H1 (cell line): ENCODE measurements at regions not wholly inside any gene's neighbourhood (a gene's known extent, or its start where the extent isn't known, plus 50 kb on each side); places are given as distances from the start of the nearest gene placed in this dataset.
A peak's percentile ranks its signal among the peaks of the same experiment; 100 is the strongest.

ENCODE experiments used
- CTCF ChIA-PET: fragments of 300-600 bp; sonication (Branson Sonifier 250); formaldehyde crosslinking; loops from one replicate; lab custom pipeline; 2021; ENCODE audit not compliant: partially characterized antibody; lab: Charles Lee
- POLR2A ChIA-PET: fragments of 300-600 bp; sonication (Branson Sonifier 250); formaldehyde crosslinking; loops from one replicate; lab custom pipeline; 2021; ENCODE audit warnings: inconsistent platforms; ENCODE audit not compliant: partially characterized antibody; lab: Charles Lee
- DNase-seq, 2 experiments: peaks; one replicate each; pipeline versions ENCODE4 v3.0.0 to v3.0.0-alpha.2; 2010 to 2022; ENCODE audit warnings: low spot score in 2 of 2, low read depth in 1 of 2, mixed read lengths in 1 of 2
- FAIRE-seq: peaks from 2 replicates; lab custom pipeline; 2011; peaks lifted over from hg19 to GRCh38; lab: Jason Lieb, UNC
- H2AFZ ChIP-seq: 2 replicates; pipeline ENCODE4 v1.8.1; 2012; ENCODE audit warnings: low read length, inconsistent platforms
- H2AK5ac ChIP-seq: 2 replicates; pipeline ENCODE4 v1.6.1; 2013; ENCODE audit warnings: low read depth, low read length
- H2BK120ac ChIP-seq: replicated peaks from 2 replicates; pipeline ENCODE3; 2013; ENCODE audit warnings: low read depth, low read length, inconsistent platforms
- H2BK12ac ChIP-seq: 2 replicates; pipeline ENCODE4 v1.6.1; 2013; ENCODE audit warnings: low read depth, low read length
- H2BK15ac ChIP-seq: 2 replicates; pipeline ENCODE4 v1.6.1; 2013; ENCODE audit warnings: low read length
- H2BK20ac ChIP-seq: 2 replicates; pipeline ENCODE4 v1.6.1; 2013; ENCODE audit warnings: low read length
- H2BK5ac ChIP-seq: 2 replicates; pipeline ENCODE4 v1.6.1; 2013; ENCODE audit warnings: low read depth, low read length
- H3K14ac ChIP-seq: 2 replicates; pipeline ENCODE4 v1.6.1; 2013; ENCODE audit warnings: inconsistent platforms; ENCODE audit not compliant: insufficient read length
- H3K18ac ChIP-seq: 2 replicates; pipeline ENCODE4 v1.6.1; 2013; ENCODE audit warnings: low read length; ENCODE audit errors: extremely low read depth
- H3K23ac ChIP-seq: 2 replicates; pipeline ENCODE4 v1.6.1; 2013; ENCODE audit warnings: inconsistent platforms; ENCODE audit not compliant: insufficient read length
- H3K23me2 ChIP-seq: 2 replicates; pipeline ENCODE4 v1.6.1; 2013; ENCODE audit warnings: low read depth, low read length
- H3K27ac ChIP-seq: 2 replicates; pipeline ENCODE4 v1.6.1; 2011; ENCODE audit warnings: low read depth, low read length, inconsistent platforms
- H3K27me3 ChIP-seq, 4 experiments: replicated peaks in 1 of 4; 1 replicate in 1 of 4; 2 replicates in 3 of 4; pipeline versions ENCODE4 v1.6.1 to v1.8.1; 2011 to 2013; ENCODE audit warnings: low read length in 3 of 4, mild to moderate bottlenecking in 3 of 4, inconsistent platforms in 2 of 4, mixed read lengths in 2 of 4, moderate library complexity in 1 of 4; ENCODE audit not compliant: control insufficient read depth in 3 of 4, insufficient read depth in 3 of 4; ENCODE audit errors: extremely low read depth in 1 of 4
- H3K36me3 ChIP-seq, 4 experiments: 2 replicates each; pipeline versions ENCODE4 v1.6.1 to v1.8.1; 2011 to 2013; ENCODE audit warnings: mild to moderate bottlenecking in 4 of 4, low read length in 3 of 4, moderate library complexity in 2 of 4, control low read depth in 1 of 4, inconsistent platforms in 1 of 4; ENCODE audit not compliant: insufficient read depth in 4 of 4, control insufficient read depth in 2 of 4
- H3K4ac ChIP-seq: replicated peaks from 2 replicates; pipeline ENCODE3; 2013; ENCODE audit warnings: low read length, low read depth, mixed read lengths, inconsistent platforms; ENCODE audit not compliant: insufficient read length
- H3K4me1 ChIP-seq, 4 experiments: replicated peaks in 1 of 4; 1 replicate in 1 of 4; 2 replicates in 3 of 4; pipeline versions ENCODE4 v1.6.1 to v1.8.1; 2011 to 2013; ENCODE audit warnings: low read length in 3 of 4, inconsistent platforms in 2 of 4, mixed read lengths in 1 of 4; ENCODE audit not compliant: insufficient read depth in 4 of 4, control insufficient read depth in 3 of 4
- H3K4me2 ChIP-seq, 2 experiments: 2 replicates each; pipeline versions ENCODE4 v1.6.1 to v1.8.1; 2011 to 2013; ENCODE audit warnings: low read depth in 2 of 2, low read length in 2 of 2, control low read depth in 1 of 2, inconsistent platforms in 1 of 2, mild to moderate bottlenecking in 1 of 2; ENCODE audit not compliant: insufficient read depth in 1 of 2
- H3K4me3 ChIP-seq, 4 experiments: fragments of 200-600, 300-600 bp in 1 of 4; sonication (generic), shearing (Covaris generic), sonication (Bioruptor Twin) in 1 of 4; 2 replicates each; pipeline versions ENCODE4 v1.5.1 to v1.8.1; 2011 to 2016; ENCODE audit warnings: low read length in 4 of 4, low read depth in 3 of 4, control low read depth in 2 of 4, inconsistent platforms in 2 of 4, mild to moderate bottlenecking in 2 of 4, mixed read lengths in 1 of 4, moderate library complexity in 1 of 4; ENCODE audit not compliant: insufficient read depth in 2 of 4; ENCODE audit errors: extremely low read depth in 1 of 4
- H3K56ac ChIP-seq: replicated peaks from 2 replicates; pipeline ENCODE3; 2013; ENCODE audit warnings: low read depth, mild to moderate bottlenecking, mixed read lengths, low read length, inconsistent platforms; ENCODE audit not compliant: insufficient read length
- H3K79me1 ChIP-seq: 2 replicates; pipeline ENCODE4 v1.6.1; 2013; ENCODE audit warnings: low read depth, low read length, control low read depth
- H3K79me2 ChIP-seq, 2 experiments: 2 replicates each; pipeline versions ENCODE4 v1.6.1 to v1.8.1; 2012 to 2013; ENCODE audit warnings: low read length in 2 of 2, mild to moderate bottlenecking in 2 of 2, inconsistent platforms in 1 of 2; ENCODE audit not compliant: insufficient read depth in 2 of 2, control insufficient read depth in 1 of 2
- H3K9ac ChIP-seq, 4 experiments: replicated peaks in 1 of 4; 1 replicate in 1 of 4; 2 replicates in 3 of 4; pipeline versions ENCODE4 v1.6.1 to v1.8.1; 2011 to 2013; ENCODE audit warnings: low read depth in 3 of 4, low read length in 3 of 4, control low read depth in 2 of 4, mild to moderate bottlenecking in 2 of 4, moderate library complexity in 2 of 4, inconsistent platforms in 1 of 4; ENCODE audit errors: extremely low read depth in 1 of 4
- H3K9me3 ChIP-seq, 2 experiments: 2 replicates each; pipeline versions ENCODE4 v1.6.1 to v1.8.1; 2012 to 2013; ENCODE audit warnings: mild to moderate bottlenecking in 2 of 2, moderate library complexity in 2 of 2, control low read depth in 1 of 2, inconsistent platforms in 1 of 2, low read depth in 1 of 2, low read length in 1 of 2, mixed read lengths in 1 of 2; ENCODE audit not compliant: insufficient read depth in 2 of 2
- H4K20me1 ChIP-seq, 2 experiments: replicated peaks in 1 of 2; 2 replicates each; pipeline versions ENCODE3 to v1.8.1; 2011 to 2013; ENCODE audit warnings: inconsistent platforms in 2 of 2, low read length in 2 of 2, mild to moderate bottlenecking in 1 of 2; ENCODE audit not compliant: insufficient read depth in 2 of 2, control insufficient read depth in 1 of 2
- H4K5ac ChIP-seq: 2 replicates; pipeline ENCODE4 v1.6.1; 2013; ENCODE audit warnings: low read length, low read depth, mixed read lengths, inconsistent platforms; ENCODE audit not compliant: insufficient read length
- H4K8ac ChIP-seq: 2 replicates; pipeline ENCODE4 v1.8.0; 2013; ENCODE audit warnings: mild to moderate bottlenecking, moderate library complexity, low read length, inconsistent platforms; ENCODE audit not compliant: insufficient read depth; ENCODE audit errors: extremely low read depth
- H4K91ac ChIP-seq: replicated peaks from 2 replicates; pipeline ENCODE3; 2013; ENCODE audit warnings: low read length, mixed read lengths, inconsistent platforms; ENCODE audit not compliant: insufficient read length
- CBX8 ChIP-seq: fragments of 300-800, 300-1000 bp; sonication (generic); IDR thresholded peaks from 2 replicates; pipeline ENCODE4 v1.7.1; 2016; ENCODE audit warnings: low read depth, low read length, borderline replicate concordance
- NRF1 ChIP-seq: IDR thresholded peaks from 2 replicates; pipeline ENCODE4 v1.6.1; 2011; ENCODE audit warnings: mild to moderate bottlenecking, low read depth, low read length, improper control_type of control experiment
- SP1 ChIP-seq: IDR thresholded peaks from 2 replicates; pipeline ENCODE4 v1.6.1; 2011; ENCODE audit warnings: low read depth, low read length
- WGBS, 2 experiments: shearing (Covaris generic) in 1 of 2; methylation state at CpG; one replicate each; pipeline versions ENCODE4 v1.1.6 to v1.1.7; 2013 to 2015; ENCODE audit warnings: low lambda C conversion rate in 2 of 2, mixed read lengths in 2 of 2, inconsistent platforms in 1 of 2, low coverage in 1 of 2, missing lambda C conversion rate in 1 of 2; ENCODE audit not compliant: insufficient replicate concordance in 2 of 2, insufficient coverage in 1 of 2, insufficient read length in 1 of 2; ENCODE audit errors: extremely low coverage in 1 of 2, missing lambda C conversion rate in 1 of 2; 5-methylcytosine and 5-hydroxymethylcytosine counted together

DNA sequence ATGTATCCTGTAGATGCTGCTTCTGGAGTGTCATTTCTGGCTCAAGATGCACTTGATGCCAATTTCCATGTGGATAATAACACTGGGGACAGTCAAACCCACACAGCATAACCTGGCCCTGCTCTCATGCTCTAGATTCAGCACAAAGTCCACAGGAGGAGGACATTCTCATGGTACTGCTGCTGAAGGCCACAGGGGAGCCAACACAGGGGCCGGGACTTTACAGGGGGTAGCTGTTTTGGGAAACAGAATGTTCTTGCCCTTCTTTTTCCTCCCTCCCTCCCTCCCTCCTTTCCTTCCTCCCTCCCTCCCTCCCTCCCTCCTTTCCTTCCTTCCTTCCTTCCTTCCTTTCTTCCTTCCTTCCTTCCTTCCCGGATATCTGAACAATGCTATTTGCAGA is 477.4 kb downstream of the PDCD6IP start:
- Histone ChIP-seq H2AK5ac (no peak overlapping the region), H3K18ac (no peak overlapping the region), H3K27me3 (no peaks in the 10 kb centered on the region), H3K27ac (no peak overlapping the region), H3K9ac (no peak overlapping the region), H3K14ac (no peak overlapping the region), H2AFZ (no peak overlapping the region), H3K23ac (no peak overlapping the region), H2BK20ac (no peak overlapping the region), H3K4me2 (no peak overlapping the region), H3K23me2 (no peaks in the 10 kb centered on the region; the same call in 1 of the 2 replicates), H3K9me3 (no peaks in the 10 kb centered on the region), H3K79me1 (no peaks in the 10 kb centered on the region), H3K56ac (no peak overlapping the region), H2BK12ac (no peak overlapping the region), H2BK120ac (no peak overlapping the region), H4K8ac (no peak overlapping the region), H3K4me3 (no peak overlapping the region), H3K36me3 (no peaks in the 10 kb centered on the region), H2BK5ac (no peak overlapping the region), H3K4ac (no peak overlapping the region), H4K20me1 (no peaks in the 10 kb centered on the region), H3K79me2 (no peaks in the 10 kb centered on the region), H3K4me1 (no peaks in the 10 kb centered on the region), H4K91ac (no peak overlapping the region), H2BK15ac (no peak overlapping the region), H4K5ac (peak overlapping the region; percentile 41)
- POLR2A ChIA-PET, result no interaction called here
- CTCF ChIA-PET, result interaction anchor here (1.5 kb wide), 1 partner anchor 15 kb away, joined by 7 read pairs; no protein-coding TSS in a partner anchor
- DNase-seq, result no peak
- 62% methylated on average over 2 of the region's 2 CpGs; no CpG with 5 or more reads in 1 of the 2 experiments for WGBS, 2 experiments
- no peak for TF ChIP-seq SP1
- TF ChIP-seq CBX8, result no peak
- no peak for TF ChIP-seq NRF1
- FAIRE-seq, result no peak
